Epidermal melanocyte (primary cell): ENCODE measurements at regions not wholly inside any gene's neighbourhood (a gene's known extent, or its start where the extent isn't known, plus 50 kb on each side); places are given as distances from the start of the nearest gene placed in this dataset.

ENCODE experiments used
- DNase-seq: peaks from one replicate; pipeline ENCODE4 v3.0.0; 2011; ENCODE audit warnings: low spot score; ENCODE audit not compliant: insufficient read length

DNA sequence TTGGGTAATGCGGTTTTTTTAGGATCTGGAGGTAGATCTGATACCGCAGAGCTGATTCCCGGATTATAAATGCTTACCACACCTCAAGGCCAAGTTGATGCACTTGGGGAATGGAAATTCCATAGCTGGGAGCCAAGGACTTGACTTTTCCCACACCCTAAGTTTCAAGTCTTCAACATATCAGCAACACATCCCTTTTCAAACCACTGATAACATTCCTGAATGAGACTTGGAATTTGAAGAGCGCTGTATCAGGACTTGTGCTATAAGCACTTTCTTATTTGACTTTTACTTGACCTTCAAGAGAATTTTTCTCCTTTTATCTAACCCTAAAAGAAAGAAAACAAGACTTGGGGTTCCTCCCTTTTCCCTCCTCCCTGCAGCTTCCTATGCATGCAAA, 90.6 kb upstream of the NAA20 start:
- DNase-seq = no peak

DNA sequence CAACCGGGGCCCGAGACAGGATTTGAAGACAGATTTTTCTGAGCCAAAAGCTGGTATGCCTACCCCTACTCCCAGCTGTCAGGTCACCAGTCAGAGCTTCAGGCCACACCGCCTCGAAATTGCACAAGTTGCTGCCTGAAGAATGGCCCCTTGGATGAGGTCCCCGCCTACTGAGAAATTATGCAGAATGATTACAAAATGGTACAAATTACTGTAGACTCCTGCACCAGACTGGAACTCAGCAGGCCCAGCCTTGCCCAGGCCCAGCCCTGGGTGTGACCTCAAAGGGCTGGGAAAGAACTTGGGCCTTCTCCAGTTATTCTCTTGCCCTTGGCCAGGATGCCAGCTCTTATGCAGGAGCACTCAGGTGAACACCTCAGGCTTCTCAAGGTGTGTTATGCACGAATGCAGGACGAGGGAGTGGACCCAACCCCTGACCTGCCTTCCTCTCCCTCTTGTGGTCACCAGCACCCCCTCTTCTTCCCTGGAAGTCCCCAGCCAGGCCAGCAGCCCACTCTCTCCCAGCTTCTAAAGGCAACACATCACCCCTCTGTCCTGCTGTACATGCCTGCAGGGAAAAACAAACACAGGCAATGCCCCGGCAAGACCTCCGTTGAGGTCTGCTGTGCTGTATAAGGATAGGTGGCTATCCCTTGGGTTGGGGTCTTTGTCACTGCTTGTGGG, 88.7 kb upstream of the NAA20 start:
- DNase-seq = no peak

- DNase-seq = no peak
Observed at GRCh38 chr20:19929012-19929360, 88.2 kb upstream of the NAA20 start.

DNA sequence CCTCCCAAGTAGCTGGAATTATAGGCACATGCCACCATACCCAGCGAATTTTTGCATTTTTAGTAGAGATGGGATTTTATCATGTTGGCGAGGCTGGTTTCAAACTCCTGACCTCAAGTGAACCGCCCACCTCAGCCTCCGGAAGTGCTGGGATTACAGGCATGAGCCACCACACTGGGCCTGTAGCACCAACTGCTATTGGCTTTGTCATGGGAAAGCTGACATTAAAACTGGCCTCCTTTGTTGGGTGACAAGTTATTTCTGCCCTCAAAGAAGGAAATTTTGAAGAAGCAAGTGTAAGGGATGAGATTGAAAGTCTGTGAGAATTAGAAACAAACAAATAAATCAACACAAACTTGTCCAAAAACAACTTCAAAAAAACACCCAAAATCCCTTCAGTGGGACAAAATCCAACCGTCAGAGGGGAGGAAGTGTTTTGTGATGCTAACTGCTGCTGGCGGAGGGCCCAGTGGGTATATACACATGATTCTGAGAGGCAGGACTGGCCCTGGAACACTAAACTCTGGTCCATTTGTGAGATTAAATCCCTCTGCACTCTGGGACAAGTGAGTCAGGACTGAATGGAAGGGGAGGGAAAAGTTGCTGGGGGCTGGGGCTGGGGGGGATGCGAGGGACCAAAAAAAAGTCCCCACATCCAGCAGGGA, 87.5 kb upstream of the NAA20 start:
- no peak for DNase-seq

GRCh38 chr20:19930426-19930825, 86.7 kb upstream of the NAA20 start:
- no peak for DNase-seq

GRCh38 chr20:19932170-19932667, 84.9 kb upstream of the NAA20 start:
- no peak for DNase-seq

DNA sequence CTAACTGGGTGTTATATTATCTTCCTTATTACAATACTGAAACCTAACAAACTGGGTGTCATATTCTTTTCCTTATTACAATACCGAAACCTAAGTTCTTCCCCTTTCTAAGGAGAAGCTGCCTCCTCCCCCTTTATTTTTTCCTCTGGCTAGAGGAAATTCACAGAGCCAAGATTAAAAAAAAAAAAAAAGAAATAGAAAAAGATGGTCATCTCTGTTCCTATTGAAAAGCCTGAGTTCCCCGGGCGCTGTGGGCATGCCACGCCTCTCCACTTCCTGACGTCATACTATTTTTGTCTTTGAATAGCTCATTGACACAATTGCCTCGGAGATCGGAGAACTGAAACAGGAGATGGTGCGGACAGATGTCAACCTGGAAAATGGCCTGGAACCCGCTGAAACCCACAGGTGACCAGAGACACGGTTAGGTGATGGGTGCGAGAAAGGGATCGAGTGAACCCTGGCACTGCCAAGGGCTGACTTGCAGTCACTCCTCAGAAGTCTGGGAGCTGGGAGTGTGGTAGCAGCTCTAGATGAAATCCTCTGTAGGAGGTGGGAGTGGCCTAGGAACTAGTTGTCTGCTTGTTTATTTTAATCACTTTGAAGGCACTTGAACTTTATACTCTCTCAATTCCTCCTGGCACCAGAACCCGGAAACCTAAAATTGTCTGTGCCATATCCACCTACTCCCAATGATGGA, 82.2 kb upstream of the NAA20 start:
- peak; percentile 47 for DNase-seq

- DNase-seq = no peak
Observed at GRCh38 chr20:19935842-19936241, 81.3 kb upstream of the NAA20 start.

DNA sequence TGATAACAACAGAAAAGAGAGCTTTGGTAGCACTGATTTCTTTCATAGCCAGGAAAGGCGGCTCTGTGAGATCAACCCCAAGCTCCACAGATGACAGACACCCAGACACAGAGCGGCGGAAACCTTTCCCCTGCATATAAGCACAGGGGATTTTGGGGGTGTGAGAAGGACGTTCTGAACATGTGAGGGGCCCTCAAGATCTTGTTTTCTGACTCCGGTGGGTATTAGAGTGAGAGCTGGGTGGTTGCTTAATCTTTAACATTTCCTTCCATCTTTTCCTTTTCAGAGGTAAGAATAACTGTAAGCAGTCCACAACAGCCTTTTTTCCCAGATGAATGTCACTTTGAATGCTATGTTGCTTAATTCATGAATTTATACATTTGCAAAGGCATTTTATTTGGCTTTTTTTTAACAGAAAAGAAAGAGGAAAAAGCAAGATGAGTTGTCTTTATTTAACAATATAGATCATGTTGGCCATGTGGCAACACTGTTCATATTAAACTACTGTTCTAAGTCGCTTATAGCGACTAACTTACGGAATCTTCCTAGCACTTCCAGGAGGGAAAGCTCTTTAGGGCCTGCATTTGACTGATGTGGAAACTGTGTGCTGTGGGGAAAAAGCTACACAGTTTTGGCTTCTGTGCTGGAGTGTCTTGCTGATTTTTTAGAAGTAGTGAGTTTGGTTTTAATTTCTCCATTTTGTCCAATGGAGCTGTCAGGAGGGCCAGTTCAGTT, 80.5 kb upstream of the NAA20 start:
- DNase-seq = no peak

- no peak for DNase-seq
Observed at GRCh38 chr20:19937218-19937617, 79.9 kb upstream of the NAA20 start.

GRCh38 chr20:19937651-19938420, 79.3 kb upstream of the NAA20 start:
- DNase-seq = no peak

GRCh38 chr20:19938421-19939090, 78.6 kb upstream of the NAA20 start:
- DNase-seq = no peak

- no peak for DNase-seq
Observed at GRCh38 chr20:19940988-19941460, 76.1 kb upstream of the NAA20 start.

GRCh38 chr20:19942611-19943010, 74.6 kb upstream of the NAA20 start:
- no peak for DNase-seq

GRCh38 chr20:19943061-19943521, 74.1 kb upstream of the NAA20 start:
- no peak for DNase-seq

- DNase-seq = no peak
Observed at GRCh38 chr20:19944772-19945459, 72.2 kb upstream of the NAA20 start.

DNA sequence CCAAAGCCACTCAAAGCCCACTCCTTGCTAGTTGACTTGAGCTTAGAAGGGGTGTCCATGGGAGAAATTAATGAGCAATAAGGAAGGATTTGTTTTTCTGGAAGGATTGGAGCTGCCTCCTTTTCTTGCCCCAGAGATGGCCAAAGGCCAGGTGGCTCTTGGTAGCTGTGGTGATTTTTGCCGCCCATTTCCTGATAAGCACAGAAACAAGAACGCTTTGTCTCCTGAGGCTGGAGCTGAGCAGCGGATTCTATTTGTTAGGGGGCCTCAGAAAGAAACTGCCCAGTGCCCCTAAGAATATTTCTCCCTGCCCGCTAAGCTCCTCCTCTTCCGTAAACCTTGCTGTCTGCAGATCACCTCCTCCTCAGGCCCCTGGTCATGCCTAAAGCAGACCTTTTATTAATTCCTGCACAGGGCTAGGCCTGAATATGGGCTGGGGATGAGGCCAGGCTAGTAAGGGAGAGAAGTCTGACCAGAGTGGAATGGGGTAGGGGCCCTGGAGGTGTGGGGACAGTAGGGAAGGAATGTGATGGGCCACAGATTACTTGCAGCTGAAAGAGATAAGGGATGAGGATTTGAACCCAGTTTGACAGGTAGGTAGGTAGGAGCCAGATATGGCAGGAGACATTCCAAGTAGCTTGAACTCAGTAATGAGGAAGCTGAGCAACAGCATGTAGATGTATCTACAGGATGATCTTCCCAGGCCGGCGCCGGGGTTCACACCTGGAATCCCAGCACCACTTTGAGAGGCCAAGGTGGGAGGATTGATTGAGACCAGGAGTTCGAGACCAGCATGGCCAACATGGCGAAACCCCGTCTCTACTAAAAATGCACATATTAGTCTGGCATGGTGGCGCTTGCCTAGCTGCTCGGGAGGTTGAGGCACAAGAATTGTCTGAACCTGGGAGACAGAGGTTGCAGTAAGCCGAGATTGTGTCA, 71.2 kb upstream of the NAA20 start:
- no peak for DNase-seq

GRCh38 chr20:19947611-19948264, 69.4 kb upstream of the NAA20 start:
- no peak for DNase-seq
